Uterus (tissue), 3 donors: ENCODE measurements at regions not wholly inside any gene's neighbourhood (a gene's known extent, or its start where the extent isn't known, plus 50 kb on each side); places are given as distances from the start of the nearest gene placed in this dataset.

Experiments used
- DNase-seq, 2 donors: peaks; one replicate each; pipeline ENCODE4 v3.0.0-alpha.2; 2019 to 2020
- H3K27ac ChIP-seq, 2 donors: fragments of 200-600 bp; sonication (generic); 1 replicate in 1 of 2; 2 replicates in 1 of 2; pipeline ENCODE4 v1.5.1; 2016 to 2018
- H3K27me3 ChIP-seq, 2 donors: fragments of 200-600 bp; sonication (generic); one replicate each; pipeline ENCODE4 v1.5.1; 2018 to 2019; ENCODE audit warnings: control low read depth in 1 of 2
- H3K36me3 ChIP-seq, 2 donors: fragments of 200-600 bp; sonication (generic); one replicate each; pipeline ENCODE4 v1.5.1; 2019; ENCODE audit warnings: control low read depth in 1 of 2
- H3K4me1 ChIP-seq, 2 donors: fragments of 200-600 bp; sonication (generic); one replicate each; pipeline ENCODE4 v1.5.1; 2018 to 2019; ENCODE audit warnings: control low read depth in 1 of 2
- H3K4me3 ChIP-seq, 2 donors: fragments of 200-600 bp; sonication (generic); 1 replicate in 1 of 2; 2 replicates in 1 of 2; pipeline ENCODE4 v1.5.1; 2018 to 2019; ENCODE audit warnings: mild to moderate bottlenecking in 1 of 2
- H3K9me3 ChIP-seq, 2 donors: fragments of 200-600 bp; sonication (generic); one replicate each; pipeline ENCODE4 v1.5.1; 2019; ENCODE audit warnings: control low read depth in 1 of 2
- CTCF ChIP-seq, 4 experiments: fragments of 200-600 bp in 2 of 4; fragments of 450-650 bp in 2 of 4; sonication (generic) in 2 of 4; IDR thresholded peaks; one replicate each; pipeline ENCODE4 v1.5.1; 2016 to 2019; ENCODE audit warnings: antibody characterized with exemption in 4 of 4, mild to moderate bottlenecking in 2 of 4, moderate library complexity in 1 of 4
- POLR2A ChIP-seq, 2 donors: fragments of 450-650 bp; IDR thresholded peaks; one replicate each; pipeline ENCODE4 v1.6.1; 2016; ENCODE audit warnings: antibody characterized with exemption in 2 of 2, mild to moderate bottlenecking in 1 of 2, moderate library complexity in 1 of 2
- intact Hi-C: fragments of 100-400 bp; cut with DNase I; formaldehyde crosslinking; loops from one replicate; pipeline ENCODE4 v1.15.1; 2023; ENCODE audit warnings: low total_unique reads
- donor health status: DM: yes; HTN: yes; CAD: no.

GRCh38 chr7:131781-132482 lies 60.4 kb upstream of the FAM20C start:
- Histone ChIP-seq H3K36me3 (no peaks in the 10 kb centered on the region), H3K4me1 (no peaks in the 10 kb centered on the region), H3K9me3 (no peaks in the 10 kb centered on the region), H3K4me3 (no peak overlapping the region), H3K27me3 (no peaks in the 10 kb centered on the region), H3K27ac (peak overlapping the region in 1 of 2 donors; percentile 45)
- TF ChIP-seq POLR2A (IDR thresholded peaks at IDR 0.05), result no peak
- no peak for TF ChIP-seq CTCF (IDR thresholded peaks at IDR 0.05)
- intact Hi-C loops, result no loop called here
- DNase-seq, result peak in 1 of 2 donors; percentile 52

GRCh38 chr7:132899-133298 lies 59.5 kb upstream of the FAM20C start:
- intact Hi-C loops, result no loop called here

GRCh38 chr7:133470-133869 lies 58.9 kb upstream of the FAM20C start:
- Histone ChIP-seq H3K4me3 (no peak overlapping the region), H3K9me3 (no peaks in the 10 kb centered on the region), H3K36me3 (no peaks in the 10 kb centered on the region), H3K27me3 (no peaks in the 10 kb centered on the region), H3K4me1 (no peaks in the 10 kb centered on the region), H3K27ac (no peak overlapping the region)
- no peak for DNase-seq
- intact Hi-C loops, result no loop called here
- TF ChIP-seq POLR2A (IDR thresholded peaks at IDR 0.05), result no peak
- no peak for TF ChIP-seq CTCF (IDR thresholded peaks at IDR 0.05)

More at GRCh38 chr7:132899-133298, 59.5 kb upstream of the FAM20C start:
- H3K27me3 ChIP-seq, result no peaks in the 10 kb centered on the region
- no peak for DNase-seq
- H3K36me3 ChIP-seq, result no peaks in the 10 kb centered on the region
- no peak overlapping the region for H3K4me3 ChIP-seq
- no peaks in the 10 kb centered on the region for H3K4me1 ChIP-seq
- H3K27ac ChIP-seq, result no peak overlapping the region
- H3K9me3 ChIP-seq, result no peaks in the 10 kb centered on the region
- TF ChIP-seq POLR2A (IDR thresholded peaks at IDR 0.05) (no peak), CTCF (IDR thresholded peaks at IDR 0.05) (no peak)

- no peaks in the 10 kb centered on the region for H3K9me3 ChIP-seq
- intact Hi-C loops, result no loop called here
- no peaks in the 10 kb centered on the region for H3K36me3 ChIP-seq
- no peaks in the 10 kb centered on the region for H3K27me3 ChIP-seq
- no peaks in the 10 kb centered on the region for H3K4me1 ChIP-seq
- TF ChIP-seq CTCF (IDR thresholded peaks at IDR 0.05), result no peak
- no peak for TF ChIP-seq POLR2A (IDR thresholded peaks at IDR 0.05)
- H3K27ac ChIP-seq, result no peak overlapping the region
- no peak for DNase-seq
- H3K4me3 ChIP-seq, result no peak overlapping the region
Measured at GRCh38 chr7:134029-134428, 58.3 kb upstream of the FAM20C start.

- H3K36me3 ChIP-seq, result no peaks in the 10 kb centered on the region
- no peak for DNase-seq
- no peak overlapping the region for H3K4me3 ChIP-seq
- no peaks in the 10 kb centered on the region for H3K27me3 ChIP-seq
- intact Hi-C loops, result no loop called here
- H3K4me1 ChIP-seq, result no peaks in the 10 kb centered on the region
- no peaks in the 10 kb centered on the region for H3K9me3 ChIP-seq
- H3K27ac ChIP-seq, result no peak overlapping the region
- no peak for TF ChIP-seq CTCF (IDR thresholded peaks at IDR 0.05)
- TF ChIP-seq POLR2A (IDR thresholded peaks at IDR 0.05), result no peak
Measured at GRCh38 chr7:134561-135256, 57.7 kb upstream of the FAM20C start.
